Colonic mucosa (tissue), 4 donors: ENCODE measurements at regions not wholly inside any gene's neighbourhood (a gene's known extent, or its start where the extent isn't known, plus 50 kb on each side); places are given as distances from the start of the nearest gene placed in this dataset.

Experiments used
- DNase-seq: peaks from one replicate; pipeline ENCODE4 v3.0.0-alpha.2; 2020
- H3K27ac ChIP-seq: fragments of 200-600 bp; one replicate; pipeline ENCODE4 v1.8.0; 2021
- H3K27me3 ChIP-seq: fragments of 200-600 bp; one replicate; pipeline ENCODE4 v1.8.0; 2021
- H3K36me3 ChIP-seq: fragments of 200-600 bp; one replicate; pipeline ENCODE4 v1.8.0; 2021
- H3K4me1 ChIP-seq: fragments of 200-600 bp; one replicate; pipeline ENCODE4 v1.8.0; 2021; ENCODE audit warnings: mild to moderate bottlenecking
- H3K4me3 ChIP-seq: fragments of 200-600 bp; one replicate; pipeline ENCODE4 v1.8.0; 2021
- H3K9ac ChIP-seq, 2 donors: one replicate each; pipeline ENCODE4 v1.7.0; 2013; ENCODE audit warnings: control low read depth in 2 of 2, low read depth in 2 of 2, low read length in 2 of 2
- H3K9me3 ChIP-seq: fragments of 200-600 bp; one replicate; pipeline ENCODE4 v1.8.0; 2021
- intact Hi-C: fragments of 100-400 bp; cut with DNase I; formaldehyde crosslinking; loops from one replicate; pipeline ENCODE4 v1.14.1; 2022
- TF ChIP-seq, protein P1 (sequence below): fragments of 200-600 bp; IDR thresholded peaks from one replicate; pipeline ENCODE4 v1.8.0; 2022; ENCODE audit warnings: antibody characterized with exemption, mild to moderate bottlenecking
- donor health status: healthy.
- donor health status: DM: no; HTN: no; CAD: no.
- donor health status: DM: no; HTN: no; CAD: no.

DNA sequence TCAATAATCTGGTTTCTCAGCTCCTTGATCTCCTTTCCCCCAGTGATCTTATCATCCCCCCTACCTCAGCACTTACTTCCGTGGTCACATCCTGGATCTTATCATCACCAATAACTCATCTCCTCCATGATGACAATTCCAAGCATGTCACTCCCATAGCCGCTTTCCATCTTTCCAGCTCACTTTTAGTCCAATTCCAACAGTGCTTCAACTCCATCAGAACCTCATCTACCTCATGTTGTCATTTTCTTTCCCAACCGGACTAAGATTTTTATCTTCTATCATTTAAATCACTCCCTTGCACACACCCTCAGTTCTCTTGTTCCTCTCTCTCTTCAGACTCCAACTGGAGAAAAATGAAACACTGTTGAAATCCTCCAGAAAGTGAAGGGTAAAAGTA, 75.9 kb upstream of the UBE2E2 start:
- Histone ChIP-seq H3K9ac (no peak overlapping the region), H3K27ac (no peak overlapping the region), H3K4me3 (no peak overlapping the region), H3K36me3 (no peaks in the 10 kb centered on the region), H3K27me3 (no peaks in the 10 kb centered on the region), H3K4me1 (no peaks in the 10 kb centered on the region), H3K9me3 (no peaks in the 10 kb centered on the region)
- intact Hi-C loops = no loop called here
- no peak for DNase-seq
- TF ChIP-seq, protein P1, sequence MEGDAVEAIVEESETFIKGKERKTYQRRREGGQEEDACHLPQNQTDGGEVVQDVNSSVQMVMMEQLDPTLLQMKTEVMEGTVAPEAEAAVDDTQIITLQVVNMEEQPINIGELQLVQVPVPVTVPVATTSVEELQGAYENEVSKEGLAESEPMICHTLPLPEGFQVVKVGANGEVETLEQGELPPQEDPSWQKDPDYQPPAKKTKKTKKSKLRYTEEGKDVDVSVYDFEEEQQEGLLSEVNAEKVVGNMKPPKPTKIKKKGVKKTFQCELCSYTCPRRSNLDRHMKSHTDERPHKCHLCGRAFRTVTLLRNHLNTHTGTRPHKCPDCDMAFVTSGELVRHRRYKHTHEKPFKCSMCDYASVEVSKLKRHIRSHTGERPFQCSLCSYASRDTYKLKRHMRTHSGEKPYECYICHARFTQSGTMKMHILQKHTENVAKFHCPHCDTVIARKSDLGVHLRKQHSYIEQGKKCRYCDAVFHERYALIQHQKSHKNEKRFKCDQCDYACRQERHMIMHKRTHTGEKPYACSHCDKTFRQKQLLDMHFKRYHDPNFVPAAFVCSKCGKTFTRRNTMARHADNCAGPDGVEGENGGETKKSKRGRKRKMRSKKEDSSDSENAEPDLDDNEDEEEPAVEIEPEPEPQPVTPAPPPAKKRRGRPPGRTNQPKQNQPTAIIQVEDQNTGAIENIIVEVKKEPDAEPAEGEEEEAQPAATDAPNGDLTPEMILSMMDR = no peak

DNA sequence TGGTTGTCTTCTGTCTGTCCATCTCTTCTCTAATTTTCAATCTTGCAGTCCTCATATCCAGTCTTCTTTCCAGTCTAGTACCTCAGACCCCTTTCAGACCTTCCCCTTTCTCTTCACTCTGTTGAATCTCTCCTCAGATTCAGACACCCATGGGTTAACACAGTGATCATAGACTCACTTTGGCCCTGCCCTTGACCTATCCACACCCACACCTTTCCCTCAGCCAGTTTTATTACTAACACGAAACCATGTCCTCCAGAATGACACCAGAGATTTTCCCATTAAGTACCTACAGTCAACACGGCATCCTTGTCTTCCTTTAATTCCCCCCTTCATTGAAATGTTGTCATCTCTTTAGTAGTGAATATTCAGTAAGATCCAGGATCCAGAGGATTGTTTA, 74.5 kb upstream of the UBE2E2 start:
- DNase-seq = no peak
- Histone ChIP-seq H3K27ac (no peak overlapping the region), H3K27me3 (no peaks in the 10 kb centered on the region), H3K4me1 (no peaks in the 10 kb centered on the region), H3K9ac (no peak overlapping the region), H3K9me3 (no peaks in the 10 kb centered on the region), H3K4me3 (no peak overlapping the region), H3K36me3 (no peaks in the 10 kb centered on the region)
- TF ChIP-seq, protein P1 = no peak
- intact Hi-C loops = no loop called here

DNA sequence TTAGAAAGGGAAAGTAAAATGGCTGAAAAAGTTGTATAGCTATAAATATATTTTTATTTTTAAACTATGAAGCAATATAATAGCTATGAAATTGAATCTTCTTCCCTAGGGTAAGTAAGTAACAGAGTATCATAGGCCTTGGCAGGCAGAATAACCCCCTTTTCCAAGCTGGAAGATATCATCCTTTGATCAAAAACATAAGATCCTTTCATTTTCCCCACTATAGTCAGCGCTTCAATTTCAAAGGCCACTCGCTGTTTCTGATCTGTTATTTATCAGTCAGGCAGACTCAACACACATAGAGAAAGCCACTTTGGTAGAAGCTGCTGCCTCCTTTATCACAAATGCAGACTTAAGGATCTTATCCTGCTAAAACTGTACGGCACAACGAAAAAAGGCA, 74.0 kb upstream of the UBE2E2 start:
- DNase-seq = no peak
- Histone ChIP-seq H3K9me3 (no peaks in the 10 kb centered on the region), H3K27me3 (no peaks in the 10 kb centered on the region), H3K4me3 (no peak overlapping the region), H3K27ac (no peak overlapping the region), H3K4me1 (no peaks in the 10 kb centered on the region), H3K36me3 (no peaks in the 10 kb centered on the region), H3K9ac (no peak overlapping the region)
- TF ChIP-seq, protein P1 = no peak
- intact Hi-C loops = no loop called here

DNA sequence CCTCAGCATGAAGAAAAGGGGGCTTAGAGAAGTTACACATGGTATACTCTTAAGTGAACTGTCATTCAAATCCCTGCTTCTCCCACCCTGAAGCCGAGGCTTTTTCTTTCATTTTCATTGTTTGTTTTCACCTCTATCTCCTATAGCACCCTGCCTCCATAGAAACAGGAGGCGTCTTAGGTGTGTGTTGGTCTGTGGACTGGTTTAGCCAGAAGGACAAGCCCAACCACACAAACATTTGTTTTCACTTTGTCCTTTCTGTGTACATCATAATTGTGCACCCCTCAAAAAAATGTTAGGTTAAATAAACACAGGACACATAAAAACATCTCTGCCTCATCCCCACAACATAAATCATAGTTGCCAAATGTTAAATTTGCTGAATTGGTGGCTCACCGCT, 73.3 kb upstream of the UBE2E2 start:
- Histone ChIP-seq H3K4me1 (no peaks in the 10 kb centered on the region), H3K36me3 (no peaks in the 10 kb centered on the region), H3K27me3 (no peaks in the 10 kb centered on the region), H3K4me3 (no peak overlapping the region), H3K9ac (no peak overlapping the region), H3K27ac (no peak overlapping the region), H3K9me3 (no peaks in the 10 kb centered on the region)
- DNase-seq = no peak
- TF ChIP-seq, protein P1 = no peak
- intact Hi-C loops = no loop called here

DNA sequence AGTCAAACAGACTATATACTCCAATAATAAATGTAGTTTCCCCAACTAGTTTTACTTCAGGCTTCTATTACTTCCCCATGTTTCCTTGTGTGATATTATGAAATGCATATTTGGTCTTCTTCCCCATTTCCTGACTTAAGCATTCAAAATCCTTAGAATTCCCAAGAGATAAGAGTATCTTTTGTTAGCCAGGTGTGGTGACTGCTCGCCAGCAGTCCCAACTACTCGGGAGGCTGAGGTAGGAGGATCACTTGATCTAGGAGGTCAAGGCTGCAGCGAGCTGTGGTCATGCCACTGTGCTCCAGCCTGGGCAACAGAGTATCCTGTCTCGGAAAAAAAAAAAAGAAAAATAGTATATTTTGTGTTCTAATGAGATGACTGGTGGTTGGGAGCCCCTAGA, 72.7 kb upstream of the UBE2E2 start:
- no peaks in the 10 kb centered on the region for H3K27me3 ChIP-seq
- DNase-seq = no peak
- H3K4me1 ChIP-seq = no peaks in the 10 kb centered on the region
- intact Hi-C loops = no loop called here
- TF ChIP-seq, protein P1 = no peak
- no peaks in the 10 kb centered on the region for H3K36me3 ChIP-seq
- no peak overlapping the region for H3K9ac ChIP-seq
- H3K27ac ChIP-seq = no peak overlapping the region
- H3K4me3 ChIP-seq = no peak overlapping the region
- no peaks in the 10 kb centered on the region for H3K9me3 ChIP-seq
